Keratinocyte (primary cell): ENCODE measurements at regions not wholly inside any gene's neighbourhood (a gene's known extent, or its start where the extent isn't known, plus 50 kb on each side); places are given as distances from the start of the nearest gene placed in this dataset.
"Not testable (repeated sequence)": the region's sequence is repeated elsewhere in the genome, so short reads cannot be mapped to it uniquely, and the experiment has no call there.

Experiments used
- DNase-seq: peaks from one replicate; pipeline ENCODE4 v3.0.0-alpha.2; 2011; ENCODE audit warnings: low read depth, missing footprints, low spot score
- FAIRE-seq: peaks from 2 replicates; lab custom pipeline; 2011; peaks lifted over from hg19 to GRCh38; lab: Jason Lieb, UNC
- H2AFZ ChIP-seq: 2 replicates; pipeline ENCODE4 v1.6.0; 2012; ENCODE audit warnings: low read length, control low read depth, inconsistent platforms; ENCODE audit not compliant: control insufficient read depth
- H3K27ac ChIP-seq: 2 replicates; pipeline ENCODE4 v1.5.1; 2011; ENCODE audit warnings: low read length; ENCODE audit not compliant: control insufficient read depth, insufficient read depth
- H3K27me3 ChIP-seq: 3 replicates; pipeline ENCODE4 v1.6.0; 2011; ENCODE audit warnings: low read length; ENCODE audit not compliant: control insufficient read depth, insufficient read depth; ENCODE audit errors: extremely low read depth
- H3K36me3 ChIP-seq, 2 experiments: 2 replicates in 1 of 2; 3 replicates in 1 of 2; pipeline ENCODE4 v1.5.1; 2011; ENCODE audit warnings: low read length in 2 of 2, mild to moderate bottlenecking in 1 of 2; ENCODE audit not compliant: control insufficient read depth in 2 of 2, insufficient read depth in 2 of 2; ENCODE audit errors: extremely low read depth in 1 of 2
- H3K4me1 ChIP-seq: 3 replicates; pipeline ENCODE4 v1.5.1; 2011; ENCODE audit warnings: low read length; ENCODE audit not compliant: control insufficient read depth, insufficient read depth; ENCODE audit errors: extremely low read depth
- H3K4me2 ChIP-seq: 3 replicates; pipeline ENCODE4 v1.6.0; 2011; ENCODE audit warnings: low read depth, low read length; ENCODE audit not compliant: control insufficient read depth, insufficient read depth; ENCODE audit errors: extremely low read depth
- H3K4me3 ChIP-seq, 3 experiments: fragments of 200-600 bp in 1 of 3; sonication (generic) in 1 of 3; 2 replicates in 2 of 3; 3 replicates in 1 of 3; pipeline ENCODE4 v1.5.1; 2011 to 2016; ENCODE audit warnings: low read length in 3 of 3, mild to moderate bottlenecking in 3 of 3, control low read depth in 2 of 3, inconsistent platforms in 1 of 3, low read depth in 1 of 3, mixed read lengths in 1 of 3, mixed run types in 1 of 3, moderate library complexity in 1 of 3; ENCODE audit not compliant: control insufficient read depth in 2 of 3, insufficient read depth in 2 of 3; ENCODE audit errors: extremely low read depth in 1 of 3
- H3K79me2 ChIP-seq: 2 replicates; pipeline ENCODE4 v1.6.0; 2012; ENCODE audit warnings: low read length; ENCODE audit not compliant: control insufficient read depth, insufficient read depth
- H3K9ac ChIP-seq: 3 replicates; pipeline ENCODE4 v1.6.0; 2011; ENCODE audit warnings: low read length; ENCODE audit not compliant: control insufficient read depth, insufficient read depth; ENCODE audit errors: extremely low read depth
- H3K9me1 ChIP-seq: 3 replicates; pipeline ENCODE4 v1.6.0; 2011; ENCODE audit warnings: low read length; ENCODE audit not compliant: control insufficient read depth, insufficient read depth; ENCODE audit errors: extremely low read depth
- H3K9me3 ChIP-seq: 2 replicates; pipeline ENCODE4 v1.5.1; 2012; ENCODE audit warnings: low read depth, low read length; ENCODE audit not compliant: control insufficient read depth
- H4K20me1 ChIP-seq: 3 replicates; pipeline ENCODE4 v1.6.0; 2011; ENCODE audit warnings: low read length; ENCODE audit not compliant: control insufficient read depth, insufficient read depth; ENCODE audit errors: extremely low read depth
- EZH2 ChIP-seq: IDR thresholded peaks from one replicate; pipeline ENCODE4 v1.6.1; 2012; ENCODE audit warnings: inconsistent platforms, mild to moderate bottlenecking, low read length, moderate library complexity
- dilution Hi-C: fragments of 300-500 bp; cut with MboI; formaldehyde crosslinking; loops from one replicate; pipeline ENCODE4 v1.7.0; 2020; ENCODE audit warnings: low sequenced_read_pairs; ENCODE audit not compliant: extremely low pct_ligation_motif_present
- TF ChIP-seq, protein P1 (sequence below), 3 experiments: IDR thresholded peaks in 1 of 3; conservative IDR thresholded peaks in 1 of 3; optimal IDR thresholded peaks in 1 of 3; 2 replicates in 2 of 3; 3 replicates in 1 of 3; pipeline versions ENCODE3 to v1.5.1; 2011; ENCODE audit warnings: low read length in 3 of 3, mild to moderate bottlenecking in 3 of 3, moderate library complexity in 2 of 3, control low read depth in 1 of 3, inconsistent platforms in 1 of 3; ENCODE audit not compliant: insufficient read depth in 2 of 3; ENCODE audit errors: extremely low read depth in 1 of 3

DNA sequence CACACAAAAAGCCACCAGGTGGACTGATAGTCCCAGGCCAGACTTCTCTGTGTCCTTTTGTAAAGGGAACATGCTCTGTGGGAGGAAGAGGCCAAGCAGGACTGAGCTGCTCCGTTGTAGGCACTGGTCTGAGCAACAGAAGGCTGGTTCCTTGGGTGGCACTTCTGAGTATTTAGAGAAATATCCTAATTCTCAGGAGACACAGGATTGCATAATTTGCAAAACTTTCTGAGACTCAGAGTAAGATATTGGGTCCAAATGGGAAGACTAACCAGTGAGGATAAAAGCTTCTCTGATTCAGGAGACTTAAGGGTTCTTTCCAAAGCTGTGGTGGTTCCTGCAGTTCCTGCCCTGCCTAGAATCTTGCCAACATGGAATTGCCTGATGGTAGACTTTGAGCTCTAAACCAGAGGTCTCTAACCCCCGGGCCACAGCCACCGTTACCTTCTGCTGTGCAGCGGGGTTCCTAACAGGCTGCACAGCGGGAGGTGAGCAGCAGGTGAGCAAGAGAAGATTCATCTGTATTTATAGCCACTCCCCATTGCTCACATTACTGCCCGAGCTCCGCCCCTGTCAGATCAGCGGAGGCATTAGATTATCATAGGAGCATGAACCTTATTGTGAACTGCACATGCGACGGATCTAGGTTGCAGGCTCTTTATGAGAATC lies 107.0 kb downstream of the OLIG3 start:
- Histone ChIP-seq H3K9ac (no peak overlapping the region), H3K4me2 (no peak overlapping the region), H3K27me3 (peaks cover 11% of the 10 kb centered on the region), H3K36me3 (no peaks in the 10 kb centered on the region), H4K20me1 (no peaks in the 10 kb centered on the region), H3K9me3 (no peaks in the 10 kb centered on the region), H2AFZ (no peak overlapping the region), H3K79me2 (no peaks in the 10 kb centered on the region), H3K27ac (no peak overlapping the region), H3K9me1 (no peaks in the 10 kb centered on the region), H3K4me1 (no peaks in the 10 kb centered on the region), H3K4me3 (no peak overlapping the region)
- dilution Hi-C loops, result no loop called here
- no peak for TF ChIP-seq EZH2
- TF ChIP-seq, protein P1, sequence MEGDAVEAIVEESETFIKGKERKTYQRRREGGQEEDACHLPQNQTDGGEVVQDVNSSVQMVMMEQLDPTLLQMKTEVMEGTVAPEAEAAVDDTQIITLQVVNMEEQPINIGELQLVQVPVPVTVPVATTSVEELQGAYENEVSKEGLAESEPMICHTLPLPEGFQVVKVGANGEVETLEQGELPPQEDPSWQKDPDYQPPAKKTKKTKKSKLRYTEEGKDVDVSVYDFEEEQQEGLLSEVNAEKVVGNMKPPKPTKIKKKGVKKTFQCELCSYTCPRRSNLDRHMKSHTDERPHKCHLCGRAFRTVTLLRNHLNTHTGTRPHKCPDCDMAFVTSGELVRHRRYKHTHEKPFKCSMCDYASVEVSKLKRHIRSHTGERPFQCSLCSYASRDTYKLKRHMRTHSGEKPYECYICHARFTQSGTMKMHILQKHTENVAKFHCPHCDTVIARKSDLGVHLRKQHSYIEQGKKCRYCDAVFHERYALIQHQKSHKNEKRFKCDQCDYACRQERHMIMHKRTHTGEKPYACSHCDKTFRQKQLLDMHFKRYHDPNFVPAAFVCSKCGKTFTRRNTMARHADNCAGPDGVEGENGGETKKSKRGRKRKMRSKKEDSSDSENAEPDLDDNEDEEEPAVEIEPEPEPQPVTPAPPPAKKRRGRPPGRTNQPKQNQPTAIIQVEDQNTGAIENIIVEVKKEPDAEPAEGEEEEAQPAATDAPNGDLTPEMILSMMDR (optimal IDR thresholded peaks at IDR 0.05 in 1 of 3, IDR thresholded peaks at IDR 0.05 in 1 of 3, conservative IDR thresholded peaks at IDR 0.05 in 1 of 3; ENCODE audit: extremely low read depth in 1 of 3, insufficient read depth in 2 of 3, low read length in 3 of 3), result no peak
- FAIRE-seq, result no peak
- no peak for DNase-seq

DNA sequence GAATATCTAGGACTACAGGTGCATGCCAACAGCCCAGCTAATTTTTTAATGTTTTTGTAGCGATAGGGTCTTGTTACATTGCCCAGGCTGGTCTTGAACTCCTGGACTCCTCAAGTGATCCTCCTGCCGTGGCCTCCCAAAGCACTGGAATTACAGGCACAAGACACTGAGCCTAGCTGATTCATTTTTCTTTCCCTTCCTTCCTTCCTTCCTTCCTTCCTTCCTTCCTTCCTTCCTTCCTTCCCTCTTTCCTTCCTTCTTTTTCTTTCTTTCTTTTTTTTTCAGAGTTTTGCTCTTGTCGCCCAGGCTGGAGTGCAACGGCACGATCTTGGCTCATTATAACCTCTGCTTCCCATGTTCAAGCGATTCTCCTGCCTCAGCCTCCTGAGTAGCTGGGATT lies 110.9 kb downstream of the OLIG3 start:
- FAIRE-seq, H3K27ac ChIP-seq, H3K4me2 ChIP-seq: not testable (repeated sequence)

DNA sequence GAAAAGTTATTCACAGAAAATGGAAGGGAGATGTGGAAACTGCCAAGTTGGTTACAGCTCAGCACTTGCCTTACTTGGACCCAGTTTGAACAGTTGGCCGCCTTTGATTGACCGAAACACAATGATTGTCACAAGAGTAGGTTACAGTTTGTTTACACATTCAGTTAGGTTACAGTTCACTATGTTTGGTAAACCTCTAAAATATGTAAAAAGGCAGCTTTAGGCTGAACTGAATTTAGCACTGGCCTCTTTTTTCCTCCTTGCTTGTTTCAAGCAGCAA lies 116.2 kb downstream of the OLIG3 start:
- Histone ChIP-seq H3K9me1 (no peaks in the 10 kb centered on the region), H3K9ac (no peak overlapping the region), H3K36me3 (no peaks in the 10 kb centered on the region), H3K4me1 (no peaks in the 10 kb centered on the region), H3K9me3 (no peaks in the 10 kb centered on the region), H3K27ac (no peak overlapping the region), H4K20me1 (no peaks in the 10 kb centered on the region), H3K4me2 (no peak overlapping the region), H3K79me2 (no peaks in the 10 kb centered on the region), H2AFZ (no peak overlapping the region), H3K27me3 (no peaks in the 10 kb centered on the region), H3K4me3 (no peak overlapping the region)
- dilution Hi-C loops, result no loop called here
- FAIRE-seq, result no peak
- no peak for DNase-seq
- TF ChIP-seq, protein P1 (optimal IDR thresholded peaks at IDR 0.05 in 1 of 3, IDR thresholded peaks at IDR 0.05 in 1 of 3, conservative IDR thresholded peaks at IDR 0.05 in 1 of 3; ENCODE audit: extremely low read depth in 1 of 3, insufficient read depth in 2 of 3, low read length in 3 of 3), result no peak
- TF ChIP-seq EZH2, result no peak

More for the DNA sequence above, 110.9 kb downstream of the OLIG3 start:
- H3K4me3 ChIP-seq, H3K4me1 ChIP-seq, H3K9me1 ChIP-seq, H4K20me1 ChIP-seq, H2AFZ ChIP-seq, DNase-seq, H3K9me3 ChIP-seq, dilution Hi-C loops, H3K27me3 ChIP-seq, H3K36me3 ChIP-seq, H3K79me2 ChIP-seq, H3K9ac ChIP-seq: not testable (repeated sequence)
